Adrenal gland (tissue), 5 donors: ENCODE measurements at regions not wholly inside any gene's neighbourhood (a gene's known extent, or its start where the extent isn't known, plus 50 kb on each side); places are given as distances from the start of the nearest gene placed in this dataset.

ENCODE experiments used
- POLR2A ChIP-seq, 2 donors: fragments of 450-650 bp; IDR thresholded peaks; one replicate each; pipeline ENCODE4 v1.6.1; 2017; ENCODE audit warnings: antibody characterized with exemption in 2 of 2, mild to moderate bottlenecking in 2 of 2, moderate library complexity in 1 of 2
- TF ChIP-seq, protein P1 (sequence below), 6 experiments: fragments of 450-650 bp in 4 of 6; fragments of 200-600 bp in 2 of 6; sonication (generic) in 1 of 6; IDR thresholded peaks; 1 replicate in 5 of 6; 2 replicates in 1 of 6; pipeline versions ENCODE4 v1.5.1 to v1.8.0; 2016 to 2021; ENCODE audit warnings: antibody characterized with exemption in 6 of 6, mild to moderate bottlenecking in 2 of 6, moderate library complexity in 1 of 6
- donor health status: DM: no; HTN: no; CAD: no.

DNA sequence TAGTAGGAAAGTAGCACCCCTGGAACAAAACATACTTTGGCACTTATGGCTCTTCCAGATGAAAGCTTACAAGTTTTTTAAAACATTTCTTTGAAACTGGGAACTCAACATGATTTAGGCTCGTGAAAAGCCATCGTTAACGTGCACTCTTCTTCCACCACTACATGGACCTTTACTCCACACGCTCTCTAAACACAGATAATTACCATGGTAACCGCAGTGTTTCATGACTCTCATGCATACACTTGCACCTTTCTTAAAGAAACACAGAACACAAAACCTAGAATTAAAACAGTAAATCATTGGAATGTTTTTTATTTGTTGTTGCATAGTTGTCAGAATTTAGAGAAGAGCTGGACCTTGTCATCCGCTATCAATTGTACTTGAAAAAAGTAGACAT is 154.3 kb downstream of the FGF9 start:
- TF ChIP-seq, protein P1, sequence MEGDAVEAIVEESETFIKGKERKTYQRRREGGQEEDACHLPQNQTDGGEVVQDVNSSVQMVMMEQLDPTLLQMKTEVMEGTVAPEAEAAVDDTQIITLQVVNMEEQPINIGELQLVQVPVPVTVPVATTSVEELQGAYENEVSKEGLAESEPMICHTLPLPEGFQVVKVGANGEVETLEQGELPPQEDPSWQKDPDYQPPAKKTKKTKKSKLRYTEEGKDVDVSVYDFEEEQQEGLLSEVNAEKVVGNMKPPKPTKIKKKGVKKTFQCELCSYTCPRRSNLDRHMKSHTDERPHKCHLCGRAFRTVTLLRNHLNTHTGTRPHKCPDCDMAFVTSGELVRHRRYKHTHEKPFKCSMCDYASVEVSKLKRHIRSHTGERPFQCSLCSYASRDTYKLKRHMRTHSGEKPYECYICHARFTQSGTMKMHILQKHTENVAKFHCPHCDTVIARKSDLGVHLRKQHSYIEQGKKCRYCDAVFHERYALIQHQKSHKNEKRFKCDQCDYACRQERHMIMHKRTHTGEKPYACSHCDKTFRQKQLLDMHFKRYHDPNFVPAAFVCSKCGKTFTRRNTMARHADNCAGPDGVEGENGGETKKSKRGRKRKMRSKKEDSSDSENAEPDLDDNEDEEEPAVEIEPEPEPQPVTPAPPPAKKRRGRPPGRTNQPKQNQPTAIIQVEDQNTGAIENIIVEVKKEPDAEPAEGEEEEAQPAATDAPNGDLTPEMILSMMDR (IDR thresholded peaks at IDR 0.05): no peak
- no peak for TF ChIP-seq POLR2A (IDR thresholded peaks at IDR 0.05)
